ENCODE measurements at regions not wholly inside any gene's neighbourhood (a gene's known extent, or its start where the extent isn't known, plus 50 kb on each side); places are given as distances from the start of the nearest gene placed in this dataset.
A peak's percentile ranks its signal among the peaks of the same experiment; 100 is the strongest.
"Not testable (repeated sequence)": the region's sequence is repeated elsewhere in the genome, so short reads cannot be mapped to it uniquely, and the experiment has no call there.

DNA sequence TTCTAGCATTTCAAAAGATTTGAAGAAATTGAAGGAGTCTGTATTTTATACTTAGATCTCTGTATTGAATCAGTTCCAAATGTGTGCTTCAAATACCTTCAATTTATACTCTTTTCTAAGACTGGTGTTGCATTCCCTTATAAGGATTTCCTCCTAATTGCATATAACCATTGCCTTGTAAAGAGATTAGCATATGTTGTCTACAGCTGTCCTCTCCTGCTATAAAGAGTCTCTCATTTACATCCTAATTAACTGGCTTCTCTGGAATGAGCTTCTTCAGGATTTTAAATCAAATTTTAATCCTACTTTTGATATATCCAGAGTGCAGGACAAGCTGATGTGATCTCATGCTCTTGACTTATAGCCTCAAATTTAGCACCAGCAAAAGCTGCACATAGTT is 957.3 kb downstream of the XPNPEP1 start:
- Histone ChIP-seq H3K27ac (ENCODE audit: low read depth in 2 of 2, low read length in 1 of 2) (no peak overlapping the region), H3K36me3 (ENCODE audit: control insufficient read depth in 2 of 2, insufficient read depth in 2 of 2, low read length in 1 of 2) (no peaks in the 10 kb centered on the region), H3K4me3 (ENCODE audit: low read depth in 1 of 2, low read length in 2 of 2) (no peak overlapping the region), H3K4me1 (ENCODE audit: control insufficient read depth in 2 of 2, insufficient read depth in 2 of 2, low read length in 1 of 2) (no peaks in the 10 kb centered on the region), H3K9me3 (ENCODE audit: control insufficient read depth in 2 of 2, insufficient read depth in 1 of 2, low read depth in 1 of 2, low read length in 1 of 2) (no peaks in the 10 kb centered on the region), H3K27me3 (ENCODE audit: control insufficient read depth in 1 of 2, insufficient read depth in 2 of 2, low read length in 2 of 2) (no peaks in the 10 kb centered on the region)

DNA sequence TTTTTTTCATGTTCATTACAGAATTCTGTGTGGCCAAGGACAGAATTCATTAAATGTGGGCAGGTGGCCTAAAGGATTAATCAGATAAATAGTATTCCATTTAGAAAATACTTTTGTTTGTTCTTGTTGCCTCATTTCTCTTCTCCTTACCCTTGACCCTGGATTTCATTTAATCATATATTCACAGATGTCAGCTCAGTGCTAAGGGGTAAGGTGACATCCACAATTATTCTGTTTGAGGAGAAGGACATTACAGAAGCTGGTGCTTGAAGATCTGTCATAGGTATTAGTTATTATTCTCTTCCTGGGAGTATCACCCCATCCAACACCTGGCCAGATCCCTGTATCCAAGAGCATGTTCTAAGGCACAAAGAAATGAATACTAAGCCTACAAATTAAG is 961.1 kb downstream of the XPNPEP1 start:
- H3K4me1 ChIP-seq (ENCODE audit: control insufficient read depth in 2 of 2, insufficient read depth in 2 of 2, low read length in 1 of 2): no peaks in the 10 kb centered on the region
- no peak overlapping the region for H3K4me3 ChIP-seq (ENCODE audit: low read depth in 1 of 2, low read length in 2 of 2)
- no peaks in the 10 kb centered on the region for H3K27me3 ChIP-seq (ENCODE audit: control insufficient read depth in 1 of 2, insufficient read depth in 2 of 2, low read length in 2 of 2)
- no peak overlapping the region for H3K27ac ChIP-seq (ENCODE audit: low read depth in 2 of 2, low read length in 1 of 2)
- H3K36me3 ChIP-seq (ENCODE audit: control insufficient read depth in 2 of 2, insufficient read depth in 2 of 2, low read length in 1 of 2): no peaks in the 10 kb centered on the region
- H3K9me3 ChIP-seq (ENCODE audit: control insufficient read depth in 2 of 2, insufficient read depth in 1 of 2, low read depth in 1 of 2, low read length in 1 of 2): no peaks in the 10 kb centered on the region

DNA sequence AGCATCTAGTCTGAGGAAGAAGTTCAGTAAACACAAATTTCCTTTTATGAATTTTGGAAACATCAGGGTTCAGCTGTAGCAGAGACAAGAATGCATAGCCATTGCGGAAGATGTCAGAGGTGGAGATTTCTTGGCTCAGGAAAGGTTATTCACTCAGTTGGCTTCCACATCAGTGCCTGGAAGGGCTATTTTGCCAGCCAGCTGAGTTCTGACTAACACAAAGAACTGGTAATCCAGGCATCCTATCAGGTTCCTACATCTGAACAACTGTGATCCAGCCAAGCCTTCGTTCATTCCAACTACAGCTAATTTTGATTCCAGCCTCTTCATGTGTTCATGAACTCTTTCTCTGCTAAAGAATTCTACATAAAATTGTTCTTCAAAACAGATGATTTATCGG is 965.6 kb downstream of the XPNPEP1 start:
- Histone ChIP-seq H3K27me3 (ENCODE audit: control insufficient read depth in 1 of 2, insufficient read depth in 2 of 2, low read length in 2 of 2) (no peaks in the 10 kb centered on the region), H3K27ac (ENCODE audit: low read depth in 2 of 2, low read length in 1 of 2) (no peak overlapping the region), H3K36me3 (ENCODE audit: control insufficient read depth in 2 of 2, insufficient read depth in 2 of 2, low read length in 1 of 2) (no peaks in the 10 kb centered on the region), H3K4me1 (ENCODE audit: control insufficient read depth in 2 of 2, insufficient read depth in 2 of 2, low read length in 1 of 2) (no peaks in the 10 kb centered on the region), H3K9me3 (ENCODE audit: control insufficient read depth in 2 of 2, insufficient read depth in 1 of 2, low read depth in 1 of 2, low read length in 1 of 2) (no peaks in the 10 kb centered on the region), H3K4me3 (ENCODE audit: low read depth in 1 of 2, low read length in 2 of 2) (no peak overlapping the region)
- 57 to 81% methylated on average over 3 of the region's 3 CpGs for WGBS, 2 donors

DNA sequence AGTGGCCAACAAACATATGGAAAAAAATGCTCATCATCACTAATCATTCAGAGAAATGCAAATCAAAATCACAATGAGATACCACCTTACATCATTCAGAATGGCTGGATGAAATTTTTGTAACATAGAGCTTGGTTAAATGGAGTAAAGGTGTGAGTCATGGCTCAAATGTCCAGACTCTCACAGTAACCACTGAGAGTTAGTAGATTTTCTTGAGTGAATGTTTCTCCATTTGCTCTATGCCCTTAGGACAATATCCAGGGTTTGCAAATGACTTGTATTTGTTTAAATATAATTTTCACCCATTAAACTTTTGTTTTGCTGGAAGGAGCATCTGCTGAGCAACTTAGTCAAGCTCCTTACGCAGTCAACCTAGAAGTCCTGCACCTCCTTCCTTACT is 967.2 kb downstream of the XPNPEP1 start:
- Histone ChIP-seq H3K27ac (ENCODE audit: low read depth in 2 of 2, low read length in 1 of 2) (no peak overlapping the region), H3K4me3 (ENCODE audit: low read depth in 1 of 2, low read length in 2 of 2) (no peak overlapping the region), H3K9me3 (ENCODE audit: control insufficient read depth in 2 of 2, insufficient read depth in 1 of 2, low read depth in 1 of 2, low read length in 1 of 2) (no peaks in the 10 kb centered on the region), H3K36me3 (ENCODE audit: control insufficient read depth in 2 of 2, insufficient read depth in 2 of 2, low read length in 1 of 2) (no peaks in the 10 kb centered on the region), H3K27me3 (ENCODE audit: control insufficient read depth in 1 of 2, insufficient read depth in 2 of 2, low read length in 2 of 2) (no peaks in the 10 kb centered on the region), H3K4me1 (ENCODE audit: control insufficient read depth in 2 of 2, insufficient read depth in 2 of 2, low read length in 1 of 2) (no peaks in the 10 kb centered on the region)
- WGBS, 2 donors: 93 to 98% methylated on average over 1 of the region's 1 CpG

DNA sequence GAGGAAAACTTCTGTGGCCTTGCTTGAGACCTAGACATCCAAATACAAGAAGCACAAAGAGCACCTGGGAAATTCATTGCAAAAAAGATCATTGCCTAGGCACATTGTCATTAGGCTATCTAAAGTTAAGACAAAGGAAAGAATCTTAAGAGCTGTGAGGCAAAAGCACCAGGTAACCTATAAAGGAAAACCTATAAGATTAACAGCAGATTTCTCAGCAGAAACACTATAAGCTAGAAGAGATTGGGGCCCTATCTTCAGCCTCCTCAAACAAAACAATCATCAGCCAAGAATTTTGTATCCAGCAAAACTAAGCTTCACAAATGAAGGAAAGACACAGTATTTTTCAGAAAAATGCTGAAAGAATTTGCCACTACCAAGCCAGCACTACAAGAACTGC is 1003.3 kb downstream of the XPNPEP1 start:
- not testable (repeated sequence) for H3K27me3 ChIP-seq (ENCODE audit: control insufficient read depth in 1 of 2, insufficient read depth in 2 of 2, low read length in 2 of 2); H3K36me3 ChIP-seq (ENCODE audit: control insufficient read depth in 2 of 2, insufficient read depth in 2 of 2, low read length in 1 of 2); H3K27ac ChIP-seq (ENCODE audit: low read depth in 2 of 2, low read length in 1 of 2); H3K9me3 ChIP-seq (ENCODE audit: control insufficient read depth in 2 of 2, insufficient read depth in 1 of 2, low read depth in 1 of 2, low read length in 1 of 2); H3K4me3 ChIP-seq (ENCODE audit: low read depth in 1 of 2, low read length in 2 of 2); H3K4me1 ChIP-seq (ENCODE audit: control insufficient read depth in 2 of 2, insufficient read depth in 2 of 2, low read length in 1 of 2)

DNA sequence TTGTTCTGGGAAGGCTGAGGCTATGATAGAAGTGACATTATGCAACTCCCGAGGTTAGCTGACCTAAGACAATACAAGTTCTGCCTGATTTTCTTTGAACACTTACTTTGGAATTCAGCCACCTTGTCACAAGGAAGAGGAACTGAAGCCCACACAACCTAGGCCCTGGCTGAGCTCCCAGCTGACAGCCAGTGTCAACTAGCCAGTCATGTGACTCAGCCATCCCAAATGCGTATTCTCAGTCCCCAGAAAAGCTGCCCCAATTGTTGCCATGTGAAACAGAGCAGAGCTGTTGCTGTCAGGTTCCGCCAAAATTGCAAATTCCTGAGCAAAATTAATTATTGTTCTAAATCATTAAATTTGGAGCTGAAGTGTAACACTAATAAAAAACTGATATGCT is 1010.0 kb downstream of the XPNPEP1 start:
- no peak overlapping the region for H3K4me3 ChIP-seq (ENCODE audit: low read depth in 1 of 2, low read length in 2 of 2)
- 59 to 62% methylated on average over 3 of the region's 3 CpGs for WGBS, 2 donors
- peaks cover 0 to 4% of the 10 kb centered on the region in 2 donors for H3K9me3 ChIP-seq (ENCODE audit: control insufficient read depth in 2 of 2, insufficient read depth in 1 of 2, low read depth in 1 of 2, low read length in 1 of 2)
- no peaks in the 10 kb centered on the region for H3K27me3 ChIP-seq (ENCODE audit: control insufficient read depth in 1 of 2, insufficient read depth in 2 of 2, low read length in 2 of 2)
- H3K4me1 ChIP-seq (ENCODE audit: control insufficient read depth in 2 of 2, insufficient read depth in 2 of 2, low read length in 1 of 2): no peaks in the 10 kb centered on the region
- no peak overlapping the region for H3K27ac ChIP-seq (ENCODE audit: low read depth in 2 of 2, low read length in 1 of 2)
- no peaks in the 10 kb centered on the region for H3K36me3 ChIP-seq (ENCODE audit: control insufficient read depth in 2 of 2, insufficient read depth in 2 of 2, low read length in 1 of 2)

DNA sequence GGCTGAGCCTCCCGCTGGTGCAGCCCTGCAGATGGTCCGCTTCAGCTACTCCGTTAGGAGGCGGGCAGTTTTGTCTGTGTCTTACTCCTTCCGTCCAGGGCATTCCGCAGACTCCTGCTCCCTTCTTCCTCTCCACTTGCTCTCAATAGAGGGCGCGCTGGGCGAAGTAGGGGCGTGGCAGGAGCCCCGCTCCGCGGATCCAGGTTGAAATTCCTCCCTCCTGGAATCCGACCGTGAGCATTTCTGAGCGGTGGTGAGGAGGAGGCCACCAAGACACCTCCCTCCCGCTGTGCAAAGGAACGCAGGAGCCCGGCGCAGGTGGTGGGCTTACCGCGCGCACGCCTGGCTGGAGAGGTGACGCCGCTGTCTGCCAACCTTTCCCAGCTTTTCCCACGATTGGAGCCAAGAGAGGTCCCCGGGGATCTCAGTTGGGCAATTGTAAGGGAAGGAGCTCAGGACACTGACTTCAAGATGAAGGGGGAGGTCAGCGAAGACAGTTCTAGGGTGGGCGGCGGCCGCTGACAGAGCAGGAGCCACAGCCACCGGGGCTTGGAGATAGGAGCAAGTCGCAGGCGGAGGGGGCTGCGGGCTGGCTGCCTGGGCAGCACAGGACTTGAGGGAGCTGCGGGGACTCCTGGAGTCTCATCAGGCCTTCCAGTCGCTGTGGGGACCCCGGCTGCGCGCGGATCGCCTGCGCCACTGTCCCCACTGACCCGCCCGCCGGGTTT is 1011.3 kb downstream of the XPNPEP1 start:
- no peak overlapping the region for H3K27ac ChIP-seq (ENCODE audit: low read depth in 2 of 2, low read length in 1 of 2)
- peaks cover 0 to 4% of the 10 kb centered on the region in 2 donors for H3K9me3 ChIP-seq (ENCODE audit: control insufficient read depth in 2 of 2, insufficient read depth in 1 of 2, low read depth in 1 of 2, low read length in 1 of 2)
- no peaks in the 10 kb centered on the region for H3K36me3 ChIP-seq (ENCODE audit: control insufficient read depth in 2 of 2, insufficient read depth in 2 of 2, low read length in 1 of 2)
- H3K4me1 ChIP-seq (ENCODE audit: control insufficient read depth in 2 of 2, insufficient read depth in 2 of 2, low read length in 1 of 2): no peaks in the 10 kb centered on the region
- H3K27me3 ChIP-seq (ENCODE audit: control insufficient read depth in 1 of 2, insufficient read depth in 2 of 2, low read length in 2 of 2): no peaks in the 10 kb centered on the region
- peak overlapping the region in 1 of 2 donors; percentile 7 for H3K4me3 ChIP-seq (ENCODE audit: low read depth in 1 of 2, low read length in 2 of 2)
- 3 to 10% methylated on average over 47 of the region's 47 CpGs for WGBS, 2 donors

DNA sequence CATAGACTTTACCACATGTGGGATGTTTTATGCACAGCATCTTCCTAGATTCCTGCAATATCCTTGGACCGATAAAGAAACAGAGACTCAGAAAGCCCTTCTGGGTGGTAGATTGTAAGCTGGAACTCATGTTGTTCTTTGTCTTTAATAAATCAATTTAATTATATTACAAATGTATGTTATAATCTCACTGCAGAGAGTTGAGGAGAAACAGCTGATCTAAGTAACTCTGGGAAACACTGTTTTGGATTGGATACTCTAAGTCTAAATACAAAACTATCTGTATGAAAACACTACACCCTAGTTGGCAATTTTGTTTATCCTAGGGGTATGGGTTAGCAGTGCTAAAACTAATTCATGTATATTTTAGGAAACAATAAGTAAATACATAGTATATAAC is 1015.2 kb downstream of the XPNPEP1 start:
- Histone ChIP-seq H3K4me1 (ENCODE audit: control insufficient read depth in 2 of 2, insufficient read depth in 2 of 2, low read length in 1 of 2) (no peaks in the 10 kb centered on the region), H3K27me3 (ENCODE audit: control insufficient read depth in 1 of 2, insufficient read depth in 2 of 2, low read length in 2 of 2) (no peaks in the 10 kb centered on the region), H3K36me3 (ENCODE audit: control insufficient read depth in 2 of 2, insufficient read depth in 2 of 2, low read length in 1 of 2) (no peaks in the 10 kb centered on the region), H3K9me3 (ENCODE audit: control insufficient read depth in 2 of 2, insufficient read depth in 1 of 2, low read depth in 1 of 2, low read length in 1 of 2) (peaks cover 0 to 4% of the 10 kb centered on the region in 2 donors), H3K4me3 (ENCODE audit: low read depth in 1 of 2, low read length in 2 of 2) (no peak overlapping the region), H3K27ac (ENCODE audit: low read depth in 2 of 2, low read length in 1 of 2) (no peak overlapping the region)
- WGBS, 2 donors: 65 to 80% methylated on average over 1 of the region's 1 CpG

DNA sequence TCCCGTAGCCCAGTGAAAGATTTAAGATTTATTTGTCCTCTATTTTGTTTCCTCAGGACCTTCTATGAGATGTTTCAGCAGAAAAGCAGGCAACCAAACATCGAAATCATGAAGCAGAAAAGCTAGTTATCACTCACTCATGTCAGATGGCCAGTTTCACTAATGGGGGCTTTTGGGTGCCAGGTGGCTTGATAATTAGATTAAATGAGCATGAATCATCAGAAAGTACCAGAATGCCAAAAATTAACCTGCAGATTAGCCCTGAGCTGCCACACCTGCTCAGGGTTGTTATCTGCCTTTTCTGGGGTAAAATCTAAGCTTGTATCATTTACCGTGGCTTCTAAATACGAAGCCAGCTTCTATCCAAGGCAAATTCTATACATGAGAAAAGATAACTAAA is 1017.5 kb downstream of the XPNPEP1 start:
- Histone ChIP-seq H3K36me3 (ENCODE audit: control insufficient read depth in 2 of 2, insufficient read depth in 2 of 2, low read length in 1 of 2) (no peaks in the 10 kb centered on the region), H3K27ac (ENCODE audit: low read depth in 2 of 2, low read length in 1 of 2) (no peak overlapping the region), H3K27me3 (ENCODE audit: control insufficient read depth in 1 of 2, insufficient read depth in 2 of 2, low read length in 2 of 2) (no peaks in the 10 kb centered on the region), H3K4me3 (ENCODE audit: low read depth in 1 of 2, low read length in 2 of 2) (no peak overlapping the region), H3K4me1 (ENCODE audit: control insufficient read depth in 2 of 2, insufficient read depth in 2 of 2, low read length in 1 of 2) (no peaks in the 10 kb centered on the region), H3K9me3 (ENCODE audit: control insufficient read depth in 2 of 2, insufficient read depth in 1 of 2, low read depth in 1 of 2, low read length in 1 of 2) (peaks cover 0 to 4% of the 10 kb centered on the region in 2 donors)
- WGBS, 2 donors: 65 to 68% methylated on average over 4 of the region's 4 CpGs

DNA sequence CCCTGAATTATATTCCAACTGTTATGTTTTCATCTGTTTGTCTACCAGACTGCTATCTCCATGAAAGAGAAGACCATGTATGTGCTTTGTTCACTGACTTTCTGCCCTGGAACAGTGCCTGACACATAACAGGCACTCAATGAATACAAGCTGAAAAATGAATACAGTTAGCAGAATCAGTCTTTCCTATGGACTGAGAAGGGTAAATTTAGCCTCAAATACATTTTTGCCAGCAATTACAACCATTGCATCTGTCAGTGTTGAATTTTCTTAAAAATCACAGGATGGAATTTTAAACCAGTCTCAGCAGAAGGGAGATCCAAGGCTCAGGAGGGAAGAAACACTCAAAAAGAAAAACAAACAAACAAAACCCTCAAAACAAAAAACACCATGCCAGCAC is 1018.1 kb downstream of the XPNPEP1 start:
- Histone ChIP-seq H3K27me3 (ENCODE audit: control insufficient read depth in 1 of 2, insufficient read depth in 2 of 2, low read length in 2 of 2) (no peaks in the 10 kb centered on the region), H3K4me3 (ENCODE audit: low read depth in 1 of 2, low read length in 2 of 2) (no peak overlapping the region), H3K9me3 (ENCODE audit: control insufficient read depth in 2 of 2, insufficient read depth in 1 of 2, low read depth in 1 of 2, low read length in 1 of 2) (peaks cover 0 to 4% of the 10 kb centered on the region in 2 donors), H3K4me1 (ENCODE audit: control insufficient read depth in 2 of 2, insufficient read depth in 2 of 2, low read length in 1 of 2) (no peaks in the 10 kb centered on the region), H3K36me3 (ENCODE audit: control insufficient read depth in 2 of 2, insufficient read depth in 2 of 2, low read length in 1 of 2) (no peaks in the 10 kb centered on the region), H3K27ac (ENCODE audit: low read depth in 2 of 2, low read length in 1 of 2) (no peak overlapping the region)
